ENCODE measurements at regions not wholly inside any gene's neighbourhood (a gene's known extent, or its start where the extent isn't known, plus 50 kb on each side); places are given as distances from the start of the nearest gene placed in this dataset.
A peak's percentile ranks its signal among the peaks of the same experiment; 100 is the strongest.

DNA sequence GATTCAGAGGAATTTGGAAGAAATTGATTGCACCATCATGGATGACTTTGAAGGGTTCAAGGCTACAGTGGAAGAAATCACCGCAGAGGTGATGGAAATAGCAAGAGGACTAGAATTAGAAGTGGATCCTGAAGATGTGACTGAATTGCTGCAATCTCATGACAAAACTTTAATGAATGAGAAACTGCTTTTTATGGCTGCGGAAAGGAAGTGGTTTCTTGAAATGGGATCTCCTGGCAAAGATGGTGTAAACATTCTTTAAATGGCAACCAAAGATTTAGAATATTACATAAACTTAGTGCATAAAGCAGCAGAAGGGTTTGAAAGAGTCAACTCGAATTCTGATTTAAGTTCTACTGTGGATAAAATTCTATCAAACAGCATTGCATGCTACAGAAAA is 698.6 kb downstream of the PLA2G4A start:
- H3K23ac ChIP-seq (ENCODE audit: low read length) = no peak overlapping the region

DNA sequence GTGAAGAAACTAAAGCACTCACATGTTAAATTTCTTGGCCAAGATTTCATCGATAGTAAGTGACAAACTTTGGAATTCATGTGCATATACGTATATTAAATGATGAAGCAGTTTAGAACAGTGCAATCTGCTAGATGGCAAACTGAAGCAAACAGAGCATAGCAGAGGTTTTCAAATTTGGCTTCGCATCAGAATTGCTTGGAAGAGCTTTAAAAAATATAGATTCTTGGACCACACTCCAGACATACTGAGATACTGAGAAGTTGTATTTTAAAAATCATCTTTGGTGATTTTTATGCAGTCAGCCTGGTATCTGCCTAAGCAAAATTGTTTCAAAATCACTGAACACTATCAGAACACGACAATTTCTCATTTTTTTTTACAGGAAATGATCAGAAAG is 709.2 kb downstream of the PLA2G4A start:
- H3K27ac ChIP-seq (ENCODE audit: low read depth, low read length) = no peak overlapping the region
- no peak for DNase-seq
- no peak overlapping the region for H2BK120ac ChIP-seq (ENCODE audit: low read depth, low read length)
- no peaks in the 10 kb centered on the region for H3K79me2 ChIP-seq (ENCODE audit: control insufficient read depth, insufficient read depth, low read length)
- no peaks in the 10 kb centered on the region for H3K36me3 ChIP-seq (ENCODE audit: control insufficient read depth, insufficient read depth, low read length)
- H3K79me1 ChIP-seq (ENCODE audit: low read length) = no peaks in the 10 kb centered on the region
- H3K4me3 ChIP-seq (ENCODE audit: low read length) = no peak overlapping the region
- H3K23ac ChIP-seq (ENCODE audit: low read length) = no peak overlapping the region
- no peak overlapping the region for H3K9ac ChIP-seq (ENCODE audit: low read length)
- no peak overlapping the region for H4K8ac ChIP-seq (ENCODE audit: low read depth, low read length)
- no peak overlapping the region for H3K4me2 ChIP-seq (ENCODE audit: low read length)
- H3K4me1 ChIP-seq (ENCODE audit: control insufficient read depth, low read depth, low read length) = no peaks in the 10 kb centered on the region
- no peak overlapping the region for H2BK15ac ChIP-seq (replicated peaks; ENCODE audit: low read depth)
- H3K27me3 ChIP-seq (ENCODE audit: insufficient read depth, low read length, poor library complexity) = no peaks in the 10 kb centered on the region
- H3K4ac ChIP-seq (ENCODE audit: low read depth, low read length) = no peak overlapping the region
- H3K18ac ChIP-seq (ENCODE audit: low read length) = no peak overlapping the region
- WGBS (ENCODE audit: extremely low coverage, insufficient coverage, low lambda C conversion rate) = no CpG with 5 or more reads among the region's 4 CpGs
- no peak overlapping the region for H4K5ac ChIP-seq (ENCODE audit: low read length)
- no peak overlapping the region for H3K56ac ChIP-seq (ENCODE audit: low read length)
- no peak overlapping the region for H2BK5ac ChIP-seq (ENCODE audit: low read length)
- no peak overlapping the region for H2AK5ac ChIP-seq (ENCODE audit: low read length)

More for the DNA sequence above, 698.6 kb downstream of the PLA2G4A start:
- H3K36me3 ChIP-seq (ENCODE audit: control insufficient read depth, insufficient read depth, low read length) = no peaks in the 10 kb centered on the region
- no peak overlapping the region for H3K27ac ChIP-seq (ENCODE audit: low read depth, low read length)
- H3K4me2 ChIP-seq (ENCODE audit: low read length) = no peak overlapping the region
- H4K8ac ChIP-seq (ENCODE audit: low read depth, low read length) = no peak overlapping the region
- H3K18ac ChIP-seq (ENCODE audit: low read length) = no peak overlapping the region
- no peak overlapping the region for H3K4me3 ChIP-seq (ENCODE audit: low read length)
- H2AK5ac ChIP-seq (ENCODE audit: low read length) = no peak overlapping the region
- no peak overlapping the region for H4K5ac ChIP-seq (ENCODE audit: low read length)
- H3K4me1 ChIP-seq (ENCODE audit: control insufficient read depth, low read depth, low read length) = no peaks in the 10 kb centered on the region
- H3K56ac ChIP-seq (ENCODE audit: low read length) = no peak overlapping the region
- no peak overlapping the region for H2BK15ac ChIP-seq (replicated peaks; ENCODE audit: low read depth)
- WGBS (ENCODE audit: extremely low coverage, insufficient coverage, low lambda C conversion rate) = no CpG with 5 or more reads among the region's 3 CpGs
- H3K4ac ChIP-seq (ENCODE audit: low read depth, low read length) = no peak overlapping the region
- DNase-seq = no peak
- H3K27me3 ChIP-seq (ENCODE audit: insufficient read depth, low read length, poor library complexity) = no peaks in the 10 kb centered on the region
- H3K79me1 ChIP-seq (ENCODE audit: low read length) = no peaks in the 10 kb centered on the region
- no peak overlapping the region for H2BK120ac ChIP-seq (ENCODE audit: low read depth, low read length)
- no peaks in the 10 kb centered on the region for H3K79me2 ChIP-seq (ENCODE audit: control insufficient read depth, insufficient read depth, low read length)
- H3K9ac ChIP-seq (ENCODE audit: low read length) = no peak overlapping the region
- H2BK5ac ChIP-seq (ENCODE audit: low read length) = no peak overlapping the region

DNA sequence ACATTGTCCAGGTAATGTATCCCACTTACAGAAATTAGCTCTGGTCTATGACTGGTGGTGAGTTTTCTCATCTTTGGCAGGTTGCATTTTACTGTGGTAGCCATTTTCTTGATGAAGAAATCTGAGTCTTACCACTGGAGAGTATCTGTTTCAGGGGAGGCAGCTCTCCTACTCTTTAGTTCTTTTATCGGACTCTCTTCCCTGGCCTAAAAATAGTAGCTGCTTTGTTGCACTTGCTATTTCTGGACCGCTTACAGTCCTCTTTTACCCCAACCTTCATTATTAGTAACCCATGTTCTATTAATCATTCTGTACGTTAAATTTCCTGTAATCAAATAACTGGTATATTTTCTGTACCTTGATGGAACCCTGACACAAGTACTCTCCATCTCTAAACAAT is 720.8 kb downstream of the PLA2G4A start:
- no peak overlapping the region for H4K5ac ChIP-seq (ENCODE audit: low read length)
- no peak overlapping the region for H2BK120ac ChIP-seq (ENCODE audit: low read depth, low read length)
- no peak overlapping the region for H3K4ac ChIP-seq (ENCODE audit: low read depth, low read length)
- H3K9ac ChIP-seq (ENCODE audit: low read length) = no peak overlapping the region
- no peaks in the 10 kb centered on the region for H3K27me3 ChIP-seq (ENCODE audit: insufficient read depth, low read length, poor library complexity)
- H3K36me3 ChIP-seq (ENCODE audit: control insufficient read depth, insufficient read depth, low read length) = no peaks in the 10 kb centered on the region
- WGBS (ENCODE audit: extremely low coverage, insufficient coverage, low lambda C conversion rate) = no CpG with 5 or more reads among the region's 3 CpGs
- no peak overlapping the region for H3K27ac ChIP-seq (ENCODE audit: low read depth, low read length)
- H3K18ac ChIP-seq (ENCODE audit: low read length) = no peak overlapping the region
- no peaks in the 10 kb centered on the region for H3K4me1 ChIP-seq (ENCODE audit: control insufficient read depth, low read depth, low read length)
- H4K8ac ChIP-seq (ENCODE audit: low read depth, low read length) = no peak overlapping the region
- no peak overlapping the region for H2BK5ac ChIP-seq (ENCODE audit: low read length)
- no peaks in the 10 kb centered on the region for H3K79me2 ChIP-seq (ENCODE audit: control insufficient read depth, insufficient read depth, low read length)
- no peak overlapping the region for H2AK5ac ChIP-seq (ENCODE audit: low read length)
- no peak for DNase-seq
- H3K56ac ChIP-seq (ENCODE audit: low read length) = no peak overlapping the region
- no peak overlapping the region for H3K4me3 ChIP-seq (ENCODE audit: low read length)
- H3K4me2 ChIP-seq (ENCODE audit: low read length) = no peak overlapping the region
- H2BK15ac ChIP-seq (replicated peaks; ENCODE audit: low read depth) = no peak overlapping the region
- no peak overlapping the region for H3K23ac ChIP-seq (ENCODE audit: low read length)
- H3K79me1 ChIP-seq (ENCODE audit: low read length) = no peaks in the 10 kb centered on the region

GRCh38 chr1:187551061-187551460 is 722.3 kb downstream of the PLA2G4A start:
- no peak overlapping the region for H4K8ac ChIP-seq (ENCODE audit: low read depth, low read length)
- no peak overlapping the region for H3K23ac ChIP-seq (ENCODE audit: low read length)
- DNase-seq = peak; percentile 5
- no peak overlapping the region for H2AK5ac ChIP-seq (ENCODE audit: low read length)
- H3K79me1 ChIP-seq (ENCODE audit: low read length) = no peaks in the 10 kb centered on the region
- no peak overlapping the region for H3K56ac ChIP-seq (ENCODE audit: low read length)
- WGBS (ENCODE audit: extremely low coverage, insufficient coverage, low lambda C conversion rate) = no CpG with 5 or more reads among the region's 20 CpGs
- H3K36me3 ChIP-seq (ENCODE audit: control insufficient read depth, insufficient read depth, low read length) = no peaks in the 10 kb centered on the region
- H3K18ac ChIP-seq (ENCODE audit: low read length) = no peak overlapping the region
- no peaks in the 10 kb centered on the region for H3K27me3 ChIP-seq (ENCODE audit: insufficient read depth, low read length, poor library complexity)
- no peak overlapping the region for H2BK15ac ChIP-seq (replicated peaks; ENCODE audit: low read depth)
- H3K4me2 ChIP-seq (ENCODE audit: low read length) = no peak overlapping the region
- H4K5ac ChIP-seq (ENCODE audit: low read length) = no peak overlapping the region
- no peak overlapping the region for H3K4ac ChIP-seq (ENCODE audit: low read depth, low read length)
- no peak overlapping the region for H3K9ac ChIP-seq (ENCODE audit: low read length)
- no peaks in the 10 kb centered on the region for H3K79me2 ChIP-seq (ENCODE audit: control insufficient read depth, insufficient read depth, low read length)
- H3K27ac ChIP-seq (ENCODE audit: low read depth, low read length) = no peak overlapping the region
- H3K4me1 ChIP-seq (ENCODE audit: control insufficient read depth, low read depth, low read length) = no peaks in the 10 kb centered on the region
- no peak overlapping the region for H3K4me3 ChIP-seq (ENCODE audit: low read length)
- H2BK120ac ChIP-seq (ENCODE audit: low read depth, low read length) = no peak overlapping the region
- H2BK5ac ChIP-seq (ENCODE audit: low read length) = no peak overlapping the region

DNA sequence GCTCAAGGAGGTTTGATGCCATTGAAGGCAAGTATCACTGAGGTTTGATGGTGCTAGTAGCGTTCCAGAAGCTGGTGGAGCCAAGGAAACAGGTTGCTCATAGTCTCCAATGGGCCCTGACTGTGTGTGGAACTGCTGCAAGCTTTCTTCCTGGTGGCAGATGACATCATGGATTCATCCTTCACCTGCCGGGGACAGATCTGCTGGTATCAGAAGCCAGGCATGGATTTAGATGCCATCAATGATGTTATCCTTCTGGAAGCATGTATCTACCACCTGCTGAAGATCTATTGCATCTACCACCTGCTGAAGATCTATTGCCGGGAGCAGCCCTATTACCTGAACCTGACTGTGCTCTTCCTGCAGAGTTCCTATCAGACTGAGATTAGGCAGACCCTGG is 734.4 kb downstream of the PLA2G4A start:
- Histone ChIP-seq H4K8ac (ENCODE audit: low read depth, low read length) (no peak overlapping the region), H2BK15ac (replicated peaks; ENCODE audit: low read depth) (no peak overlapping the region), H3K23ac (ENCODE audit: low read length) (no peak overlapping the region), H3K56ac (ENCODE audit: low read length) (no peak overlapping the region), H3K4me2 (ENCODE audit: low read length) (no peak overlapping the region), H3K27ac (ENCODE audit: low read depth, low read length) (no peak overlapping the region), H3K4ac (ENCODE audit: low read depth, low read length) (no peak overlapping the region), H3K18ac (ENCODE audit: low read length) (no peak overlapping the region), H3K79me2 (ENCODE audit: control insufficient read depth, insufficient read depth, low read length) (no peaks in the 10 kb centered on the region), H3K4me1 (ENCODE audit: control insufficient read depth, low read depth, low read length) (no peaks in the 10 kb centered on the region), H3K79me1 (ENCODE audit: low read length) (no peaks in the 10 kb centered on the region), H3K36me3 (ENCODE audit: control insufficient read depth, insufficient read depth, low read length) (no peaks in the 10 kb centered on the region), H3K9ac (ENCODE audit: low read length) (no peak overlapping the region), H4K5ac (ENCODE audit: low read length) (no peak overlapping the region), H3K27me3 (ENCODE audit: insufficient read depth, low read length, poor library complexity) (no peaks in the 10 kb centered on the region), H2BK120ac (ENCODE audit: low read depth, low read length) (no peak overlapping the region), H3K4me3 (ENCODE audit: low read length) (no peak overlapping the region), H2AK5ac (ENCODE audit: low read length) (no peak overlapping the region), H2BK5ac (ENCODE audit: low read length) (no peak overlapping the region)
- WGBS (ENCODE audit: extremely low coverage, insufficient coverage, low lambda C conversion rate) = no CpG with 5 or more reads among the region's 3 CpGs
- DNase-seq = no peak

DNA sequence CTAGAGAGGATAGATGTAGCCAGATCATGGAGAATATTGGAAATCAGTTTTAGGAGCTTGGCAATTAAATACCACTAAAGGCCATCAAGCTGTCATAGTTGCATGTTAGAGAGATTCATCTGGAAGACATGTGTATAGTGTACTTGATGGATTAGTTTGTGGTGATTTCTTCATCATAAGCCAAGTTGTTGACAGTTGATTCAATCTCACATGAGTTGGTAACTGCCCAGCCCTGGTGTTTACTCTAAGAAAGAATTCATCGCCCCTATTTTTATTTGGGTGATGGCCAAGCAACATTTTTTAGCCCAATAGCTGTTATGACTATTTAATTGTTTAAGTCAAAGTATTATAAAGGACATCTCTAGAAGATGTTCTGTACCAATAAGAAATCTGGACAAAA is 737.6 kb downstream of the PLA2G4A start:
- H2AK5ac ChIP-seq (ENCODE audit: low read length) = no peak overlapping the region
- no peak overlapping the region for H2BK15ac ChIP-seq (replicated peaks; ENCODE audit: low read depth)
- H3K4me1 ChIP-seq (ENCODE audit: control insufficient read depth, low read depth, low read length) = no peaks in the 10 kb centered on the region
- WGBS (ENCODE audit: extremely low coverage, insufficient coverage, low lambda C conversion rate) = no CpG with 5 or more reads among the region's 1 CpG
- H3K27ac ChIP-seq (ENCODE audit: low read depth, low read length) = no peak overlapping the region
- H3K4me2 ChIP-seq (ENCODE audit: low read length) = no peak overlapping the region
- H4K5ac ChIP-seq (ENCODE audit: low read length) = no peak overlapping the region
- H3K36me3 ChIP-seq (ENCODE audit: control insufficient read depth, insufficient read depth, low read length) = no peaks in the 10 kb centered on the region
- H2BK120ac ChIP-seq (ENCODE audit: low read depth, low read length) = no peak overlapping the region
- no peak overlapping the region for H3K4me3 ChIP-seq (ENCODE audit: low read length)
- H3K56ac ChIP-seq (ENCODE audit: low read length) = no peak overlapping the region
- H3K18ac ChIP-seq (ENCODE audit: low read length) = no peak overlapping the region
- no peak overlapping the region for H3K4ac ChIP-seq (ENCODE audit: low read depth, low read length)
- H4K8ac ChIP-seq (ENCODE audit: low read depth, low read length) = no peak overlapping the region
- no peaks in the 10 kb centered on the region for H3K79me2 ChIP-seq (ENCODE audit: control insufficient read depth, insufficient read depth, low read length)
- no peak overlapping the region for H2BK5ac ChIP-seq (ENCODE audit: low read length)
- H3K9ac ChIP-seq (ENCODE audit: low read length) = no peak overlapping the region
- no peak overlapping the region for H3K23ac ChIP-seq (ENCODE audit: low read length)
- no peak for DNase-seq
- no peaks in the 10 kb centered on the region for H3K27me3 ChIP-seq (ENCODE audit: insufficient read depth, low read length, poor library complexity)
- H3K79me1 ChIP-seq (ENCODE audit: low read length) = no peaks in the 10 kb centered on the region
